Esophagus muscularis mucosa (tissue), 4 donors: ENCODE measurements at regions not wholly inside any gene's neighbourhood (a gene's known extent, or its start where the extent isn't known, plus 50 kb on each side); places are given as distances from the start of the nearest gene placed in this dataset.

Source experiments
- EP300 ChIP-seq: sonication (generic); formaldehyde crosslinking; IDR thresholded peaks from one replicate; pipeline ENCODE4 v1.6.1; 2017; ENCODE audit warnings: antibody characterized with exemption
- POLR2A ChIP-seq: fragments of 450-650 bp; IDR thresholded peaks from one replicate; pipeline ENCODE4 v1.6.1; 2017; ENCODE audit warnings: antibody characterized with exemption, moderate library complexity, mild to moderate bottlenecking, low read depth
- POLR2AphosphoS5 ChIP-seq, 2 donors: sonication (generic); formaldehyde crosslinking; IDR thresholded peaks; one replicate each; pipeline ENCODE4 v1.6.1; 2017; ENCODE audit warnings: antibody characterized with exemption in 2 of 2
- TF ChIP-seq, protein P1 (sequence below), 3 experiments: fragments of 200-600 bp in 2 of 3; fragments of 450-650 bp in 1 of 3; sonication (generic) in 2 of 3; IDR thresholded peaks; one replicate each; pipeline ENCODE4 v1.5.1; 2017 to 2019; ENCODE audit warnings: antibody characterized with exemption in 3 of 3, mild to moderate bottlenecking in 2 of 3, moderate library complexity in 1 of 3

- TF ChIP-seq, protein P1, sequence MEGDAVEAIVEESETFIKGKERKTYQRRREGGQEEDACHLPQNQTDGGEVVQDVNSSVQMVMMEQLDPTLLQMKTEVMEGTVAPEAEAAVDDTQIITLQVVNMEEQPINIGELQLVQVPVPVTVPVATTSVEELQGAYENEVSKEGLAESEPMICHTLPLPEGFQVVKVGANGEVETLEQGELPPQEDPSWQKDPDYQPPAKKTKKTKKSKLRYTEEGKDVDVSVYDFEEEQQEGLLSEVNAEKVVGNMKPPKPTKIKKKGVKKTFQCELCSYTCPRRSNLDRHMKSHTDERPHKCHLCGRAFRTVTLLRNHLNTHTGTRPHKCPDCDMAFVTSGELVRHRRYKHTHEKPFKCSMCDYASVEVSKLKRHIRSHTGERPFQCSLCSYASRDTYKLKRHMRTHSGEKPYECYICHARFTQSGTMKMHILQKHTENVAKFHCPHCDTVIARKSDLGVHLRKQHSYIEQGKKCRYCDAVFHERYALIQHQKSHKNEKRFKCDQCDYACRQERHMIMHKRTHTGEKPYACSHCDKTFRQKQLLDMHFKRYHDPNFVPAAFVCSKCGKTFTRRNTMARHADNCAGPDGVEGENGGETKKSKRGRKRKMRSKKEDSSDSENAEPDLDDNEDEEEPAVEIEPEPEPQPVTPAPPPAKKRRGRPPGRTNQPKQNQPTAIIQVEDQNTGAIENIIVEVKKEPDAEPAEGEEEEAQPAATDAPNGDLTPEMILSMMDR (IDR thresholded peaks at IDR 0.05), result no peak
- no peak for TF ChIP-seq POLR2AphosphoS5 (IDR thresholded peaks at IDR 0.05)
- no peak for TF ChIP-seq POLR2A
- no peak for TF ChIP-seq EP300
Measured at GRCh38 chr1:183734543-183735036, 70.3 kb upstream of the RGL1 start.
